ENCODE measurements at regions not wholly inside any gene's neighbourhood (a gene's known extent, or its start where the extent isn't known, plus 50 kb on each side); places are given as distances from the start of the nearest gene placed in this dataset.

DNA sequence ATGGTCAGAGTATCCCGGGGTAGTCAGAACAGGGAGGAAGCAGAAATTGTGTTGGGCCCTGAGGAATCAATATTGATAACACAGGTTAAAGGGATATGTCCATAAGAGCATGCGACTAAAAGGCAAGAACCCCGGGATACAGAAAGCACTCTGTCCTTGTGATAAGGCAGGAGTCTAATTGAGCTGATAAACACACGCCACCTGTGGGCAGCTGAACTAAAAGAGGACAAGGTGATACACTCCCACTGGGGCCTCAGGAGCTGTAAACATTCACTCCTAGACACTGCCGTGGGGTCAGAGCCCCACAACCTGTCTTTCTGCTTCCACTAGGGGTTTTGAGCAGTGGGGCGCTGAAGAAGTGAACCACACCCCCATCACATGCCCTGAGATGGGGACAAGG lies 144.7 kb upstream of the MPDZ start:
- H3K27me3 Mint-ChIP-seq, result no peaks in the 10 kb centered on the region
- DNase-seq, result no peak
- ChIA-PET POLR2A (no interaction called here), CTCF (no interaction called here)
- no peaks in the 10 kb centered on the region for H3K4me1 Mint-ChIP-seq
- no peak overlapping the region for H3K4me3 Mint-ChIP-seq
- no peak overlapping the region for H3K27ac Mint-ChIP-seq
- no peaks in the 10 kb centered on the region for H3K9me3 Mint-ChIP-seq
- no peaks in the 10 kb centered on the region for H3K36me3 Mint-ChIP-seq (ENCODE audit: low read depth)

DNA sequence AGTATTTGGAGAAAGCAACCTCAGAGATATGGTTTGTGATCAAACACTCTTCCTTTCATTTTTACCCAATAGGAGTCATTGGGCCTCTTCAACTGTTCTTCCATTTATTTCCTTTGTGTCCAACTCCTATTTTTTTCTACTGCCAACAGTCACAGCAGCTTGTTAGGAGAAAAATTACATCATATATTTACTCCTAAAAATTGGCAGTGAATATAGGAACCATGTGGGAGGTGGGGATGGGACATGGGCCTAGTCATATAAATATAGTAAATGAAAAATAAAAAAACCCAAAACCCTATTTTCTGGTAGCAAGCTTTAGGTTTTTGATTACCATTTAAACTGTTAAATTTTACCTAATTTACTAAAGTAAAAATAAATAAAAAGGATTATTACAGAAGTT lies 134.9 kb upstream of the MPDZ start:
- CTCF ChIA-PET, result no interaction called here
- no peak overlapping the region for H3K27ac Mint-ChIP-seq

DNA sequence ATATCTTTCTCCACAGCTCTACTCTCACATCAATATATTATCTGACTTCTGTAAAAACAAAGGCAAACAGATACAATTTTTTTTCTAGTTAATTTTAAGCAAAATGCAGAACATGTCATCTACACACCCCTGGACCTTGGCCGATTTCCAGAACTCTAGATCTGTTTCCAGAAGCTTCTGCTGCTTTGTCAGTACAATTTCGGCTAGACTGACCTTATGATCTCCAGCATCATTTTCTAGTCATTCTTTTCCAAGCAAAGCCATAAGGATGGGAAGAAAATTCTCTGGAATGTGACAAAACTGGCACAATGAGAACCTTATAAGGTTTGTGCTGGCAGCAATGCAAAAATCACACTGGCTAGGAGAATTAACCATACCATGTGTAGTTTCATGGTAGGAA lies 132.8 kb upstream of the MPDZ start:
- Mint-ChIP-seq H3K36me3 (ENCODE audit: low read depth) (no peaks in the 10 kb centered on the region), H3K4me1 (no peaks in the 10 kb centered on the region), H3K27me3 (no peaks in the 10 kb centered on the region), H3K27ac (no peak overlapping the region), H3K4me3 (no peak overlapping the region), H3K9me3 (peaks cover 2% of the 10 kb centered on the region)
- POLR2A ChIA-PET, result no interaction called here
- CTCF ChIA-PET, result interaction anchor here (1.3 kb wide), 1 partner anchor 16 kb away, joined by 3 read pairs; no protein-coding TSS in a partner anchor
- DNase-seq, result no peak

More for the DNA sequence above, 134.9 kb upstream of the MPDZ start:
- Mint-ChIP-seq H3K4me3 (no peak overlapping the region), H3K27me3 (no peaks in the 10 kb centered on the region), H3K4me1 (no peaks in the 10 kb centered on the region), H3K9me3 (no peaks in the 10 kb centered on the region), H3K36me3 (ENCODE audit: low read depth) (no peaks in the 10 kb centered on the region)
- DNase-seq, result no peak
- POLR2A ChIA-PET, result no interaction called here

DNA sequence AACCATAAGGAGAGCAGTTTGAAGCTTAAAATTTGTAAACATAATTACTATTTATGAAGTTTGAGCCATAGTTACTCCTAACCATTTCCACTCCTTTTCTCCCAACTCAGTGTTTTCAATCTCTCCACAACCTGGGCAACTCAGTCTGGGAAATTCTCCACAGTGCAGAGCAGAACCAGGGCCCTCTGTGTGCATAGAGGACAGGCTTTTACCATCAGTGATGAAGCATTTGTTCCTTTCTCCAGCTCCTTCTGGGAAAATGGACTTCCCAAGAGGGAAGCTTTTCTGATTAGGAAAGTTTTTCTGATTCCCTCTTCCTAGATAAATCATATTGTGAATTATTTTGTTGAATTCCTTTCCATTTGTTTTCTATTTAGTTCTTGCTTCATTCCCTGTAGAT lies 132.3 kb upstream of the MPDZ start:
- POLR2A ChIA-PET, result no interaction called here
- peaks cover 2% of the 10 kb centered on the region for H3K9me3 Mint-ChIP-seq
- H3K4me3 Mint-ChIP-seq, result no peak overlapping the region
- CTCF ChIA-PET, result no interaction called here
- DNase-seq, result no peak
- no peak overlapping the region for H3K27ac Mint-ChIP-seq
- no peaks in the 10 kb centered on the region for H3K36me3 Mint-ChIP-seq (ENCODE audit: low read depth)
- no peaks in the 10 kb centered on the region for H3K27me3 Mint-ChIP-seq
- H3K4me1 Mint-ChIP-seq, result no peaks in the 10 kb centered on the region

DNA sequence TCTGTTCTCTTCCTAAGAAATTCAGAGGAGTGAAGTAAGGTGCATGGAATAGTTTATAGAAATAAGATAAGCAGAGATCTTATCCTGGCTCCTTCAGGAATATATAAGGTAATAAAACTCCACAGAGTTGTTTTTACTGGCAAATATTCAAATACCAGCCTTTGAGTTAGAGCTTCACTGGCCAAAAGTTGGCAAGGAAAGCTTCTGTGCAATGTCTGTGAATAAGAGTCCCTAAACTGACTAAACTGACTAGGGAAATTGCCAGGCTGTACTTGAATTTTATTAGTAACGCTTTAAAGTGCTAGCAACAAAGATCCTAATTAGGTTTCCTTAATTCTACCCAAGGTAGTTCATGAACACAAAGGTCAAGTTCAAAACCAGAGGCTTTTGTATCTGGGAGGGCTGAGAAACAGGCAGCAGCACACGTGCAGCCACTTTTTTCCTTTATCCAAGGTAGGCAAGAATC lies 131.1 kb upstream of the MPDZ start:
- POLR2A ChIA-PET, result no interaction called here

DNA sequence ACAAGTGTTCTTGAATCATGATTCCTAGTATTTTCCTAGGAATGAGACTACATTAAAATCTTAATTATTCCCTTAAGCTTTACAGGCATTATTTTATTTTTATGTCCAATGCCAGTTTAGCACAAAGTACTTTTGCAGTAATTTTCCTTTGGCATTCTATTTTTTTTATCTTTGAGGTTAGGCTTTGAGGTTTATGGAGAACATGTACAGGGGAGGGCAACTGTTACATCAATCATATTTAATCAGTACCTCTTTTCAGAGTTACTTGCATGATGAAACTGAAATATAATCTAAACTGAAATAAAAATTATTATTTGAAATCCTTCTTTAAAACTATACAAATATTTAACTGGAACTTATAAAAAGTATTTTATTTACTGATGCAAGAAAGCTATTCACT lies 118.2 kb upstream of the MPDZ start:
- ChIA-PET POLR2A (no interaction called here), CTCF (no interaction called here)
- no peak for DNase-seq
- no peaks in the 10 kb centered on the region for H3K36me3 Mint-ChIP-seq (ENCODE audit: low read depth)
- no peaks in the 10 kb centered on the region for H3K4me1 Mint-ChIP-seq
- no peaks in the 10 kb centered on the region for H3K9me3 Mint-ChIP-seq
- H3K4me3 Mint-ChIP-seq, result no peak overlapping the region
- no peak overlapping the region for H3K27ac Mint-ChIP-seq
- H3K27me3 Mint-ChIP-seq, result no peaks in the 10 kb centered on the region

More for the DNA sequence above, 131.1 kb upstream of the MPDZ start:
- Mint-ChIP-seq H3K4me1 (no peaks in the 10 kb centered on the region), H3K27ac (no peak overlapping the region), H3K27me3 (no peaks in the 10 kb centered on the region), H3K36me3 (ENCODE audit: low read depth) (no peaks in the 10 kb centered on the region), H3K4me3 (no peak overlapping the region), H3K9me3 (peaks cover 2% of the 10 kb centered on the region)
- CTCF ChIA-PET, result no interaction called here
- DNase-seq, result no peak

DNA sequence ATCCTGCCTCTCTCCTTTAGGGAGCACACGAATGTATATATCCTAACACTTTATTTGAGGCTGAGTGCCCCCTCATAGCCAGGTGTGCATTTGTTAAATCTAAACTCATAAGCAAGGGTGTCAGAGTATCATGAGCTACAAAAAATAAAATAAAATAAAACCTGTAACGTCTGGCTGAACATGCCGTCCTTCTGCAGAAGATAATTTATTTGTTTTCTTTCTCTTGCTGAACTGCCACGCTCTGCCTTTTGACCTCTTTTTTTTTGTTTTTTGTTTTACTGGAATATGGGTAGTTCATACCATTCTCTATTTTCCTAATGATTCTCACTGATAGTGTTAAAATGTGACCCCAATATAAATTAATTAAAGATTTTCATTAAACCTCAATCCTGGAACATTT lies 117.7 kb upstream of the MPDZ start:
- Mint-ChIP-seq H3K9me3 (no peaks in the 10 kb centered on the region), H3K4me1 (no peaks in the 10 kb centered on the region), H3K4me3 (no peak overlapping the region), H3K36me3 (ENCODE audit: low read depth) (no peaks in the 10 kb centered on the region), H3K27me3 (no peaks in the 10 kb centered on the region), H3K27ac (no peak overlapping the region)
- ChIA-PET POLR2A (no interaction called here), CTCF (no interaction called here)
- DNase-seq, result no peak

DNA sequence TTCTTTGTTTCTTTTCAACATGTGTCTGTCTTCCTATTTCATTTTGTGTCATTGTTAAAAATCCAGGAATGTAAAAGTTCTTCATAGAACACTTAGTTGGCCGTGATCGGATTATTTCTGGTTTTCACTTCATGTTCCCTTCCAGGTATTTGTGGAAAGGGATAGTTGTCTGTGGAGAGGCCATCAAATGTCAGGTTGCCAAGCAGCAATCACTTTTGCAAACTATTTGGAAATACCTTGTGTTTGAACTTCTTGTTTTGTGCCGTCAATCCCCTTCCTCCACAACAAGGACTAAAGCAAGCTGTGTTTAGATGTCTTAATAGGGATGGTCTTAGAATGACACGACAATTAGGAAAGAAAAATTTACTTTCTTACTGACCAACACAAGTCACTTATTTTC lies 116.9 kb upstream of the MPDZ start:
- Mint-ChIP-seq H3K4me3 (no peak overlapping the region), H3K27me3 (no peaks in the 10 kb centered on the region), H3K4me1 (no peaks in the 10 kb centered on the region), H3K9me3 (no peaks in the 10 kb centered on the region), H3K27ac (no peak overlapping the region), H3K36me3 (ENCODE audit: low read depth) (no peaks in the 10 kb centered on the region)
- ChIA-PET POLR2A (no interaction called here), CTCF (no interaction called here)
- DNase-seq, result no peak

DNA sequence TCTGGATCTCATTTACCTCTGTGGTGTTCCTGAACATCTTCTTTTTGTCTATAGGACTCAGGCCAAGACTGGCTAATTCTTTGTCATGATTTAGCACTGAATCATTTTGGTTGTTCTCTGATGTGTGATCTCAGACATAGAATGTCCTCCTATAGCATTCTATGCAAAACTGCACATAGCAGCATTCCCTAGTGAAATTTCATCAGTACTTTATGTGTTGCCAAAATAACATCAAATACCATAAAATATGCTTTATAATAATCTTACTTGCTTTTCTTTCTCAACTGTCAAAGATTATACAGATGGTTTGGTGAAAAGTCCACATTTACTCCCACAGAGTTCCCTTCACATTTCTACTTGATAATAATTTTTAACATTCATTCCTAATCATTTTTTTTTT lies 115.7 kb upstream of the MPDZ start:
- Mint-ChIP-seq H3K4me3 (no peak overlapping the region), H3K4me1 (no peaks in the 10 kb centered on the region), H3K36me3 (ENCODE audit: low read depth) (no peaks in the 10 kb centered on the region), H3K27me3 (no peaks in the 10 kb centered on the region), H3K27ac (no peak overlapping the region), H3K9me3 (peaks cover 2% of the 10 kb centered on the region)
- POLR2A ChIA-PET, result no interaction called here
- no peak for DNase-seq
- CTCF ChIA-PET, result no interaction called here

DNA sequence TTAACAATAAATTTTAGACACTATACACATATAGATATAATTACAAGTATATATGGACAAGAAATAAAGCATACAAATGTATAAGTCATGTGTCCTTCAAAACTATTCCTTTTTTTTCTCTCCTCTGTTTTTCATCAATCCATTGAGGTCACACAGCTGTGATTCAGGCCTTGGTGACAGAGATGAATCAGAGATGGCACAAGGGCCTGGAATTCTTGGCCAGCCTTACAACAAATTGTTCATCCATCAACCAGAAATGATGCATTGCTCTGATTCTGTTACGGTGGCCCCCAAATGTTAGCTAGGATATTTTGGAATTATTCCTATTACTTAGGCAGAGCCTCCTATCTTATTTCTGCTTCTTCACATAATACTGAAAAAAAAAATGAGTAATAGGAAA lies 108.7 kb upstream of the MPDZ start:
- Mint-ChIP-seq H3K27ac (no peak overlapping the region), H3K9me3 (peaks cover 12% of the 10 kb centered on the region), H3K36me3 (ENCODE audit: low read depth) (no peaks in the 10 kb centered on the region), H3K27me3 (no peaks in the 10 kb centered on the region), H3K4me3 (no peak overlapping the region), H3K4me1 (no peaks in the 10 kb centered on the region)
- no peak for DNase-seq
- ChIA-PET CTCF (no interaction called here), POLR2A (no interaction called here)

DNA sequence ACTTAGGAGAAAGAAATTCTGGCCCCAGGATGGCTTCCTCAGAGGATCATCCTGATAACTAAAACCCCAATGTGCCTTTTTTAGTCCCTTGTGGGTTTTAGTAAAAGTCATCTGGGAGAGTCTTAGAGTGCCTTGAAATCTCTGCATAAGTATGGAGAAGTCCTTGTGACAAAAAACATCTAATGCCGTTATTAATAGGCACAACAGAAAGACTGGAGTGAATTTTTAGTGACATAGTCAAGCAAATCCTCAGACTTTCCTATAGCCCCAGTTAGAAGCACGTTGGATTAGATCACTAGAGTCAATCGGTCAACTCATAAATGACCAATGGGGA lies 108.2 kb upstream of the MPDZ start:
- ChIA-PET POLR2A (no interaction called here), CTCF (no interaction called here)
- H3K27me3 Mint-ChIP-seq, result no peaks in the 10 kb centered on the region
- peaks cover 14% of the 10 kb centered on the region for H3K9me3 Mint-ChIP-seq
- no peaks in the 10 kb centered on the region for H3K4me1 Mint-ChIP-seq
- H3K36me3 Mint-ChIP-seq (ENCODE audit: low read depth), result no peaks in the 10 kb centered on the region
- H3K27ac Mint-ChIP-seq, result no peak overlapping the region
- no peak for DNase-seq
- no peak overlapping the region for H3K4me3 Mint-ChIP-seq

DNA sequence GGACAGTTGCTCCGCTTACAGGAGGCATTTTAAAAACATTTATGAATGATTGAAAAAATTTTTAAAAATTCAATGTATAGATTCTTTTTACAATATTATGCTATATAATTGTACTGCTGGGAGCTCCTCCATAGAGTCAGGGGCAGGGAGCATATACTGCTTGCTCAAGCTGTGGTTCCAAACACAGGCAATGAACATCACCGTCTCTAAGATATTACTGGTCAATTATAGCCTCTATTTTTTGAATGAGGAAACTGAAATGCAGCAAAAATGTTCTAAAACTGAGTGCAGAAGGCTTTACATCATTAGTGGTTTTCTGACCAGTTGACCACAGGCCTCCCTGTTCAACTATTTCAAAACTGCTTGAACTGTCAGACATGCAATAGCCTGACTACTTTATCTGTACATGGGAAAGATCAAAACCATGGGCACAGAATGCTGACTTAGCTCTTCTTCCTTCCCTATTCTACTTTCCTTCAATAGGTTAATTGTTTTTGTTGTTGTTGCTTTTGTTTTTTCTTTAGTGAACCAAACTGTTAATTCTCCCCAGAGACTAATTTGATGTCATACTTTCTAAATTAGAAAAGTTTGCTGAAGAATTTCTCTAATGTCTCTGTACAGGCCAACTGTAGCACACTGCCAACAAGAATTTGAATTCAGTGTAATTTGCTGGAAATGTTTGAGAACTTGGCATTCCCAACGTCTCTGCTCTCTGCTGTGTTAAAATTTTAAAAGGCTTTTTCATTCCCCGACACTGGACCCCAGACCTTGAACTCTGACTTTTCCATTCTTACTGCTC lies 107.6 kb upstream of the MPDZ start:
- H3K27ac Mint-ChIP-seq, result no peak overlapping the region
- no peak overlapping the region for H3K4me3 Mint-ChIP-seq
- H3K36me3 Mint-ChIP-seq (ENCODE audit: low read depth), result no peaks in the 10 kb centered on the region
- no peaks in the 10 kb centered on the region for H3K4me1 Mint-ChIP-seq
- CTCF ChIA-PET, result no interaction called here
- DNase-seq, result no peak
- POLR2A ChIA-PET, result no interaction called here
- peaks cover 14% of the 10 kb centered on the region for H3K9me3 Mint-ChIP-seq
- H3K27me3 Mint-ChIP-seq, result no peaks in the 10 kb centered on the region

DNA sequence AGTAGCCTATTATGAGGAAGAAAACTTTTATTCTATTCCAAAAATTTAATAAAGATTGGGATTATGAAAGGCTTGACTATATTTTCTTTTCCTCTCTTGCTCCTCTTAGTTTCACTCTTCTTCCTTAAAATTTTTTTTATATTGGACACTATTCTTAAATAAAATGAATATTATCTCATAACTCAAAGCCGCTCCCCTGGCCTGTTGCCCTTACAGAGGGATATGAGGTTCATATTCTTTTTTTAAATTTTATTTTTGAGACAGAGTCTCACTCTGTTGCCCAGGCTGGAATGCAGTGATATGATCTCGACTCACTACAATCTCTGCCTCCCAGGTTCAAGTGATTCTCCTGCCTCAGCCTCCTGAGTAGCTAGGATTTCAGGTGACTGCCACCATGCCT lies 106.8 kb upstream of the MPDZ start:
- Mint-ChIP-seq H3K9me3 (peaks cover 14% of the 10 kb centered on the region), H3K4me1 (no peaks in the 10 kb centered on the region), H3K4me3 (no peak overlapping the region), H3K36me3 (ENCODE audit: low read depth) (no peaks in the 10 kb centered on the region), H3K27me3 (no peaks in the 10 kb centered on the region), H3K27ac (no peak overlapping the region)
- CTCF ChIA-PET, result no interaction called here
- POLR2A ChIA-PET, result no interaction called here
- DNase-seq, result no peak

DNA sequence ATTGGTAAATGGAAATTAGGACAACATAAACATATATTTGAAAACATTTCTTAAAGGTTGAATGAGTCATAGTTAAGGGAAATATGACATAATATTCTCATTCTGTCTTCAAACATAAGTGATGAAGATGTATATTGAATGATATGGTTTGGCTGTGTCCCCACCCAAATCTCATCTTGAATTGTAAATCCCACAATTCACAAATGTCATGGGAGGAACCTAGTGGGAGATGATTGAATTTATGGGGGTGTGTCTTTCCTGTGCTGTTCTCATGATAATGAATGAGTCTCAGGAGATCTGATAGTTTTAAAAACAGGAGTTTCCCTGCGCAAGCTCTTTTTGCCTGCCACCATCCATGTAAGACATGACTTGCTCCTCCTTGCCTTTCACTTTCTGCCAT lies 104.4 kb upstream of the MPDZ start:
- H3K9me3 Mint-ChIP-seq, result peaks cover 12% of the 10 kb centered on the region
- H3K4me3 Mint-ChIP-seq, result no peak overlapping the region
- POLR2A ChIA-PET, result no interaction called here
- no peak overlapping the region for H3K27ac Mint-ChIP-seq
- H3K4me1 Mint-ChIP-seq, result no peaks in the 10 kb centered on the region
- CTCF ChIA-PET, result no interaction called here
- H3K27me3 Mint-ChIP-seq, result no peaks in the 10 kb centered on the region
- no peaks in the 10 kb centered on the region for H3K36me3 Mint-ChIP-seq (ENCODE audit: low read depth)
- no peak for DNase-seq
